GM12892 (cell line): ENCODE measurements at regions not wholly inside any gene's neighbourhood (a gene's known extent, or its start where the extent isn't known, plus 50 kb on each side); places are given as distances from the start of the nearest gene placed in this dataset.

ENCODE experiments used
- DNase-seq: peaks from one replicate; pipeline ENCODE4 v3.0.0; 2011; ENCODE audit not compliant: insufficient read length
- FAIRE-seq: peaks from 2 replicates; lab custom pipeline; 2011; peaks lifted over from hg19 to GRCh38; lab: Jason Lieb, UNC
- POLR2A ChIP-seq: IDR thresholded peaks from 2 replicates; pipeline ENCODE4 v1.6.1; 2011; ENCODE audit warnings: low read depth, low read length, control low read depth
- POLR2AphosphoS5 ChIP-seq: IDR thresholded peaks from 2 replicates; pipeline ENCODE4 v1.6.1; 2011; ENCODE audit warnings: low read depth, low read length, control low read depth
- TAF1 ChIP-seq: IDR thresholded peaks from 2 replicates; pipeline ENCODE4 v1.6.1; 2011; ENCODE audit warnings: low read depth, mild to moderate bottlenecking, control low read depth, low read length, borderline replicate concordance

DNA sequence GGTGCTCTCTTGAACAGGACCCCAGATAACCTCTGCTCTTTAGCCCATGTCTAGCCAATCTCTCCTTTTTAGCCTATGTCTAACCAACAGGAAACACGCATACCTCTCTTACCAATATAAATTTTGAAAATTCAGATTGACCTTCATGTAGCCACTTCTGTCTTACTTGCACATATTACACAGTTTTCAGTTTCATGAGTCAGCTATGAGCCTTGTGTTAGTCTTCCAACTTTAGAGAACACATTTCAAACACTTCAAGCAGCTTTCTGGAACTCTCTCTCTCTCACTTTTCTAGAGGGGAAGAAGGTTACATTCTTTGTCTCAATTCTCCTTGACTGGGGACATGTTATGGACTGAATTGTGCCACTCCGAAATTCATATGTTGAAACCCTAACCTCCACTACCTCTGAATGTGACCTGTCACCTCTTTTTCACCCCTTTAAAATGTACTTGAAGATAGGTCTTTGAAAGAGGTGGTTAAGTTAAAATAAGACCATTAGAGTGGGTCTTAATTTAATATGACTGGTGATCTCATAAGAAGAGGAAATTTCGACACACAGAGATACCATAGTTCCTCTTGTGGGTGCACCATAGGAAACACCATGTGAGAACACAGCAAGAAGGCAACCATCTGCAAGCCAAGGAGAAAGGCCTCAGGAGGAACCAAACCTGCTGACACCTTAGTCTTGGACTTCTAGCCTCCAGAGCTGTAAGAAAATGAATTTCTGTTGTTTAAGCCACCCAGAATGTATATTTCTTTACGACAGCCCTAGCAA lies 480.3 kb upstream of the ALCAM start:
- FAIRE-seq (no peak), DNase-seq (no peak)
- TF ChIP-seq POLR2A: no peak
- TF ChIP-seq TAF1: no peak
- TF ChIP-seq POLR2AphosphoS5: no peak

DNA sequence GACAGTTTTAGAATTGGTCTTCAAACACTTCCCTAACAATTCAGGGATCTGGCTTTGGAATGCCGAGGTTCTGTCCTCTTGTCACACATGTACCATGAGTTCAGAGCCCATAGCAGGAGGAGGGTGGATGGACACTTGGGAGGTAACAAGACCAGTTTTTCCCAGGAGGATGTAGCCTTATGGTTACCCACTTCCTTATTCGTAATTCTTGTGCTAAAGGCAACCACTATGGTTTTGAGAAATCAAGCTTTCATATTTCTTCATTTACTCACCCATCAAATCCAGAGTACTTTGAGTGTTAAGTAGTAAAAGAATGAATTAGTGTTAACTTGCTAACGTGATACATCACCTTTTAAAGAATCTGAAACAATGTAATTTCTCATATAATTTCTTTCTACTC lies 479.6 kb upstream of the ALCAM start:
- DNase-seq: no peak
- TF ChIP-seq TAF1 (no peak), POLR2AphosphoS5 (no peak), POLR2A (no peak)
- FAIRE-seq: no peak

DNA sequence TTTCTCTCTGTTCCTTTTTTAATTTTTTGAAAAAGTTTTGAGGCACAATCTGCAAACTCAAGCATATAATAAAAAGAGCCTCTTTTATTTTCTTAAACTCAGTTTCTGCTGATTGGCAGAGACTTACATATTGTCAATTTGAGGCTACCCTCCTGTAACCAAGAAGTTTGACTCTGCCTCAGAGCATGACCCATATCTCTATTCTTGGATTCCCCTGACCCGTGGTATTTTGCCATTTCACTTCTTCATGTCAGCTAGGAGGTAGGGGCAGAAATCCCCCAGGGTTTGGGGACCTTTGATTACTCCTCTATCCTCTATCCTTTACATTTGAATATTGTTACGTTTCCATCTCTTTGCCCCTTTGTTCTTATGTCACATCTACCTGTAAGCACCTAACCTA lies 479.1 kb upstream of the ALCAM start:
- DNase-seq (no peak), FAIRE-seq (no peak)
- TF ChIP-seq POLR2A: no peak

DNA sequence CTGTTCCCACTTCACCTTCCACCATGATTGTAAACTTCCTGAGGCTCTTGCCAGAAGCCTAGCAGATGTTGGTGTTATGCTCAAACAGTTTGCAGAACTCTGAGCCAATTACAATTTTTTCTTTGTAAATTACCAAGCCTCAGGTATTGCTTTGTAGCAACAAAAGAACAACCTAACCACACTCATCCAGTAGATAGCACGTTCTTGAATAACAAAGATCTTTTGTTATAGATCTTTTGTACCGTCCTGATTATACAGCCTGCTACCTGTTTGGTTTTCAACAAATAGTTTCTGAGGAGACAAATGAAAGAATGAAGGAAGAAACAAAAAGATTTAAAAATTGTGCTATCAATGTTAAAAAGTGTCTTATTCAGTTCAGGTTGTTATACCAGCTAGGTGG lies 474.7 kb upstream of the ALCAM start:
- FAIRE-seq (no peak), DNase-seq (no peak)
- TF ChIP-seq POLR2A: no peak
- TF ChIP-seq POLR2AphosphoS5: no peak
- TF ChIP-seq TAF1: no peak

DNA sequence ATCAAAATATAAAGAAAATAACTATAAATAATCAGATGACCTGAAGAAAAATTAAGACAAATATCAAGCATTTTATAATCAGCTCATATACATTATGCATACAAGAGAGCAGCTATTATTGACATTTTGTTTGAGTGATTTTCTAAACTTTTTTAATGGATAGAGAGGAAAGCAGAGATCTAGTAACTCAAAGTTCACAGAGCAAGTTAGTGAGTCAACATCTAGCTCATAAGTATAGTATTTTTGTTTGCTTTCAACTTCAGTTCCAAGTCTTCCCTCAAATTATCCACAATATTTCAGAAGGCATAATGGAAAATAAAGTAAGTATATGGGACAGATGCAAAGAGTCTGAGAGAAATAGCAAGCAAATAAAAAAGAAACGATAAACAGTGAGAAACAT lies 470.1 kb upstream of the ALCAM start:
- FAIRE-seq (no peak), DNase-seq (no peak)
- TF ChIP-seq POLR2AphosphoS5: no peak
- no peak for TF ChIP-seq POLR2A
- TF ChIP-seq TAF1: no peak

GRCh38 chr3:104901396-104901795 lies 465.3 kb upstream of the ALCAM start:
- no peak for DNase-seq
- FAIRE-seq: no peak
- TF ChIP-seq TAF1 (no peak), POLR2A (no peak), POLR2AphosphoS5 (no peak)

GRCh38 chr3:104903064-104903463 lies 463.6 kb upstream of the ALCAM start:
- no peak for FAIRE-seq
- DNase-seq: no peak
- TF ChIP-seq POLR2A (no peak), POLR2AphosphoS5 (no peak), TAF1 (no peak)

GRCh38 chr3:104906001-104906639 lies 460.6 kb upstream of the ALCAM start:
- FAIRE-seq (no peak), DNase-seq (no peak)
- TF ChIP-seq POLR2A (no peak), POLR2AphosphoS5 (no peak), TAF1 (no peak)

GRCh38 chr3:104907507-104907906 lies 459.2 kb upstream of the ALCAM start:
- FAIRE-seq (no peak), DNase-seq (no peak)
- TF ChIP-seq POLR2A: no peak
- TF ChIP-seq POLR2AphosphoS5: no peak

DNA sequence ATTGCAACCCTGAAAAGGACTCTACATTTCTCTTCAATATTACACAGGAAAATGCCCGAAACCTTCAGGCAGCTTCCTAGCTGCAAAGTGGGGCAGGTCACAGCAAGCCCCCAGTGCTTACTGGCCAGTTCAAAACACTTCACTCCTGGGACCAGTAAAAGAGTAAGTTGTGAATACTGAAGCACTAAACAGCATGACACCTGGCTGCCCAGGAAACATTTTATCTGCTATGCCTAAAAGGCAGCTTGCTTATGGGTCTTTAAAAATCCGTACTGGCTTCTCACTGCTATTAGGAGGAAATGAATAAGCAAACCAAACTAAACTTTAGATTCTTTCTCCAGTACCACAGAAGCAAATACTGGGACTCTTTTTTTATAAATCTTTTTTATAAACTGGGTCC lies 457.9 kb upstream of the ALCAM start:
- DNase-seq (no peak), FAIRE-seq (no peak)
- TF ChIP-seq POLR2A (no peak), POLR2AphosphoS5 (no peak)

- DNase-seq (no peak), FAIRE-seq (no peak)
- TF ChIP-seq TAF1 (no peak), POLR2AphosphoS5 (no peak), POLR2A (no peak)
Measured at GRCh38 chr3:104909198-104909597, 457.5 kb upstream of the ALCAM start.

GRCh38 chr3:104909721-104910120 lies 457.0 kb upstream of the ALCAM start:
- FAIRE-seq (no peak), DNase-seq (no peak)
- TF ChIP-seq POLR2AphosphoS5 (no peak), POLR2A (no peak), TAF1 (no peak)

DNA sequence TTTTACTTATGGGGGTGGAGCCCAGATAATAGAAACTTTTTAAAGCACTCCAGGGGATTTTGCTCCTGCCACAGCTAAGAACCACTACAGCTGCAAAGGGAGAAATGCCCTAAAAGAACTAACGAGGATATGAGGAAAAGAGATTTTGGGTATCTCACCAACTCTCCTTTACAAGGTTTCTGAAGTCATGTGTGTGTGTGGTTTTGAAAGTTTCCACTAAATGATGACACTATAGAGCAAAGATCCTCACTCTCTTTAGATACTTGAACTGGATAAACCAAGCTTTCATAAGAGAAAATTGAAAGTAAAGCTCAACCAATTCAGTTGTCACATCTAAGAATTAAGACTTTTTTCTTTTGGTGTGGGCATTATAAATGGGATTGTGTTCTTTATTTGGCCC lies 455.3 kb upstream of the ALCAM start:
- TF ChIP-seq TAF1 (no peak), POLR2AphosphoS5 (no peak), POLR2A (no peak)
- DNase-seq (no peak), FAIRE-seq (no peak)

DNA sequence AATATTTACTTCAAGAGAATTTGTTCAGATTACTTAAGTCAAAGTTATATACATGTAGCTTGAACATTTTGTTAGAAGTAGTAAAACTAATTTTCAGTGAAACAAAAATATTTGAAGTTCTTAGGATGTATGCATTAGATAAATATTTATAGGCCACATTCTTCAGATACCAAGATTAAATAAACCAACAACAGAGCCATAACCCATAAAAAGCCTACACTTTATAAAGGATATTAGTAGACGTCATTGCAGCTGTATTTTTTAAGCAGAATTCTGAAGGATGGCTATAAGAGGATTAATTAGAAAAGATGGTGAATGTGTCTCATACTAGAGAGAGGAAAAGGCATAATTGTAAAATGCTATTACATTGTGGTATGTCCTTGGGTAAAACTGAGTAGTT lies 449.7 kb upstream of the ALCAM start:
- FAIRE-seq (no peak), DNase-seq (no peak)
- no peak for TF ChIP-seq TAF1
- no peak for TF ChIP-seq POLR2AphosphoS5
- no peak for TF ChIP-seq POLR2A
